Right renal pelvis (tissue), 4 donors: ENCODE measurements at regions not wholly inside any gene's neighbourhood (a gene's known extent, or its start where the extent isn't known, plus 50 kb on each side); places are given as distances from the start of the nearest gene placed in this dataset.

ENCODE experiments used
- DNase-seq, 4 donors: peaks; one replicate each; pipeline ENCODE4 v3.0.0-alpha.2; 2013; ENCODE audit warnings: low read depth in 4 of 4, low spot score in 3 of 4, missing footprints in 1 of 4

- no peak for DNase-seq
Observed at GRCh38 chr10:2478656-2479055, 588.7 kb upstream of the PFKP start.

DNA sequence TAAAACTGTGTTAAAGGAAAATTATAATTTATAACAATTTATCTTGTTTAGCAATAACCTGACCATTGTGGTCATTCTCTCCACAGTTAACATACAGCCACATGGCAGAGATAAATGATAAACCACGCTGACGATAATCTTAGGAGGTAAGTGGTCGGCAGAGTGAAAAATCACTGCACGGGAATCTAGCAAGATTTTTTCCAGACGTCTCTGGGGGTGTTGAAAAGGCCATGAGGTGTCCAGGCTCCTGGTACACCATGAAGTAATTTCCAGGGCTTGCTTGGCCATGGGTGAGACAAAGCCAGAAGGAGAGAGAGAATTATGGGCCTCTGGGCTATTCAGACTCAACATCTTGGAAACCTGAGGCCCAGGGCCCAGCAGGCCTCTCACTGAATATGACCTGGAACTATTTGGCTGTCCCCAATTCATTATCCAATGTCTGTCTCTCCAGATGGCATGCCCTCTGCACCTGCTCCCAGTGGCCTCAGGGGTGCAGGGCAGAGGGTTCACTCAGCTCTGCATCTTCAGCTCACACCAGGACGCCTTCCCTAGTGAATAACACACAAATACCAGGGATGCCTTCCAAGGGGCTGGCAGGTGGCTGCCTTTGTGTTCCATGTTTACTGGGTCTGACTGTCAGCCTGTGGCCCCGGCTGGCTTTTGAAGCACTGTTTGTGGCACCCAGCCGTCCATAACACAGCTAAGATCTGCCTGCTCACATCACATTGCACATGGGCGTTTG, 590.4 kb upstream of the PFKP start:
- no peak for DNase-seq

- DNase-seq: no peak
Observed at GRCh38 chr10:2476218-2476811, 591.0 kb upstream of the PFKP start.

DNA sequence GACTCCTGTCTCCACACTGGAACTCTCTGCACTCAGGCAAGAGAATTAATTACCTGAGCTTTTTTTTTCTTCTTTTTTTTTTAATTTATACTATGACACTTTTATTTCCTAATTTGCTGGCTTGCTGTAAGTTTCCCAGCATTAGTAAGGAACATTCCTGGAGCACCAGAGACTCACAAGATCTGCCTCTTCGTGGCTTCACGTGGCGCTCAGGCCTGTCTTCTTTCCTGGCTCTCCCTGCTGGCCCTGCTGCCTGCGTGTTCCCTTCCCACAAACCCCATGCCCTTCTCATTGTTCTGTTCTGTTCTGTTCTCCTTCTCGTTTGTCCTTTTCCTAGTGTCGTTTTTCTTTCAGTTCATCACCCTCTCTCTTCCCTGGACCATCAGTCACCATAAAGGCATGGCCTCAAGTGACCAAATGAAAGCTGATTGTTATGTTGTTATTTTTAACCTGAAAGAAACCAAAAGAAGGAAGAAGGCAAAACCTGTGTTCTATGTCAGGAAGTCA, 591.6 kb upstream of the PFKP start:
- DNase-seq: no peak

DNA sequence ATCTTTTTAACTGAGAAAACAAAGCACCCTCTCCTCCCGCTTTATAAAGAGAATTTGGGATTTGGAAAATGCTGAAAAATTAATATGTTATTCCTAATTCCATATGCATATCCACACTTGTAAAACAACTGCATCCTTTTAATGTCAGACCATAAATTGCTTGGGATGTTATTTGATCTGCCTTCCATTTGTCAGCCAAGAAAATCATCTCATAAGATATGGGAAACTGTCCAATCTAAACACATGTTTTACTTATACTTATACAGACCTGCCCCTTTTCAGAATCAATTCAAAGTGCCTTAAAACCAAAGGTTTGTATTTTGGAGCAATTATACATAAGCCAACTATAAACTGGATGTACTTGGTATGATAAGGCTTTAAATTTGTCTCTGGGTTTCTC, 595.5 kb upstream of the PFKP start:
- DNase-seq: no peak

DNA sequence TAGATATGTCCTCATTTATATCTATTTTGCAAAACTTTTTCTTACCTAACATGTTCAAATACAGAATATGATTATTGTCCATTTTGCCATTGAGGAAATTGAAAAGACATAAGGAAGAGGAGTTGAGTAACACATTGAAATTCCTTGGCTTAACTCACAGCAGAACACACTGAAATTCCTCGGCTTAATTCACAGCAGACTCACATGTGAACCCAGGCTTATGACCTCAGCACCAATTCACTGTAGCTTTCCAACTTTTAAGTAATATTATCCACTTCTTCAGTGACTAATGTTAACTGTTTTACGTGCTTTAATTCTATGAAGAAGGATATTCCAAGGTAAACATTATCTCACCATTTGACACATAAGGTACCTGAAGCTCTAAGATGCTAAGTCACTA, 597.5 kb upstream of the PFKP start:
- no peak for DNase-seq

GRCh38 chr10:2464483-2464882, 602.9 kb upstream of the PFKP start:
- no peak for DNase-seq

DNA sequence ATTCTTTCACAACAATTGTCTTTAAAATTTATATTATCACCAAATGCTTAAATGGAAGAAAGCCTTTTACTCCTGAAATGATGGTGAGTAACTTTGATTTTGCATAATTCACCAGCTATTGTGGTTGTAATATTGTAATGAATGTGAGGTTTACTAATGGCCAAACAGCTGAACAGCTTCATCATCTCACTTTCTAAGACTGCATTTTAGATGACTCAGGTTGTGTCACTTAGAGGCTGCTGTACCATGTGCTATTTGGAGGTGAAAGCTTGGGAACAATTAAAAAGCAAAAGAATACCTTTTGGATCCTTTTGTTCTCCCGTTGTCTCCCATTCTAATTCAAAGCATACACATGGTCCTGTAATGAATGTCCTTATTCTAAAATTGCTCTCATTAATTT, 604.0 kb upstream of the PFKP start:
- DNase-seq: no peak

DNA sequence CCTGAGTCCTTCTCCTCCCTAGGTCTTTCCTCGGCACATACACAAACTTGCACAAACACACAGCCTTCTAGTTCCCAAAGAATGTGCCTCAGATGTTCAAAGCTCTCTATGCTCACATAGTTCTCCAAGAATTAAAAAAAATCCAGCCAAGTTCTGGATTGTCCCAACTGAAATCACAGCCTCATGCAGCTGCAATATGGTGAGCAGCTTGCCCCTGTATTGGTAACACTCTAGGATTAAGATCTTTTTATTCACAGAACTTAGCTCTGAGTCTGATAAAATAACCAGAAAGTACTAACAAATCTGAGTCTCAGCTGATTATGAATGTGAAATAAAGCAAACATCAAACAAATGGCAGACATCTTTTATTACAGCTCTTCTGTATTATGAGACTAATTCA, 604.8 kb upstream of the PFKP start:
- DNase-seq: no peak

- DNase-seq: no peak
Observed at GRCh38 chr10:2460812-2461211, 606.5 kb upstream of the PFKP start.

GRCh38 chr10:2459713-2460112, 607.6 kb upstream of the PFKP start:
- DNase-seq: no peak

DNA sequence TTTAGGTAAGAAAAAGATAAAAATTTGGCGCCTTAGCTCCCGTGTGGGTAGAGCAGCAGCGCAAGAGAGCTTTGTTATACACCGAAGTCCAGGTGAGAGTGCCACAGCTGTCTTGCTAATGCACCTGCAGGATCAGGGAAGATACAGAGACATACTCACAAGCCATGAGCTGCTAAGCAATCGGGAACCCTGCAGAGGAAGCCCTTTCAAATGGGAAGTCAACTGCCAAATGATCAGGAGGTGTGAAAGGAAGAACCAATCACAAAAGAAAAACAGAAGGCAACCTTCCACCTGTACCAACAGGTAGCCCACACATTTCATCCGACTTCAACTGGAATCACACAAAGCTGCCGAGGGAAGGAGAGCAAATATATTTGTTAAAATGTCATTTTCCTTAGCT, 610.5 kb upstream of the PFKP start:
- DNase-seq: no peak

- no peak for DNase-seq
Observed at GRCh38 chr10:2445370-2445769, 622.0 kb upstream of the PFKP start.

DNA sequence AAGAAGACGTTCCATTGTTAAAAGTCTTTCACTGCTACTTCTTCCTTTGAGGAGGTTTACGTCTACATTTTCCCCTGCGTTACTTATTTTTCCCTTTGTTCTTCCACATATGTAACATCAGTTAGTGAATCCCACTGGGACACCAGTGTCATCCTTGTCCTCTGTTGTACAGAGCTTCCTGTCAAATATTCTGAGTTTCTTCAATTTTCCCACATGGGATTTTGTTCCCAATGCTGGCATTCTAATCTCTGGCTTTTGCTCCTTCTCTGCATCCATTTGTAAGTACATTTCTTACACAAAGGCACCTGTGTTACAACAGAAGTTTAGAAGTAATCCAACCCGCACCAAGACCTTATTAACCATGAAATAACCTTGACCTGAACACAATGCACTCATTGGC, 627.4 kb upstream of the PFKP start:
- DNase-seq: no peak

DNA sequence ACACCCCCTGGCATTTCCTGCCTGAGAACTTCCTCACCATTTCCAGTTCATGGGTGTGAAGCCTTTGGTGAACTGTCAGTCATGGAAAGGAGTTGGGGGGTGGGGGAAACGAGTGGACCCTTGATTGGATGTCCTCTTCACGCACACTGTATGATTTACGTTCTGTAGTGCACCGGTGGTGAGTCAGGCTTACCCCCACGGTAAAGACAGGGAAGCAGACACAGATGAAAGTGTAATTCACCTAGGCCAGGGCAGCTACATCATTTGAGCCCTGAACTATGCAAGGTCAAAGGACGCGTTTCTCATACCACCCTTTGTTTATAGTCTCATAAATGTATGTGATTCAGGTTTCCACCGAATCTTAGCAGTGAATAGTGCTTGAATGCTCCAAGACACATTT, 628.3 kb upstream of the PFKP start:
- DNase-seq: no peak

DNA sequence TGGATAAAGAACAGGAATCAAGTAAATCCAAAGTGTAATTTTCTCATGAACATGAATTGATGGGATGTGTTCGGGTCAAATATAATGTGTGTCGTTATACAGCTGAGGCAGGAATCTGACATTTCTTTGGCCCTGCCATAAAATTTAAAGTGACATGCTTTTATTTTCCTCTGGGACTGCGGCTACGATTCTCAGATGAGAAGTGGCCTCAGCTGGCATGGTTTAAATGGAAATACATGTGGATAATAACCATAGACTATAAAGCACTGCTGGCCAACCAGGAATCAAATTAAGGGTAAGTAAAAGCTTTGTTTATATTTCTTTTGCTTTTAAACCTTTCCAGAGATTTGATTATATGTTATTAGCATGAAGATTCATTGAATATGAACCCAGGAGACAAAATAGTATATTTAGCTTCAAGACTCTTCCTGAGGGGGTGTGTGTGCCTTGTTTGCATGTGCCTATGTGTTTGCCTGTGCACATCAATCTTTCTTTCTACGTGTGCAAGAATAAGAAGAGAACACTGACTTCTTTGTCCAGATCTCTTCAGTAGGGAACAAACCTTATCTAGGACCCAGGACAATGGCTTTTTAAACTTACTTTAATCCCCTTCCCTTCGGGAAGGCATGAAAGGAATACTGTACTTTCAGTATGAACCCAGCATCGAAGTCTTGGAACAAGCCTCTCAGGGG, 629.0 kb upstream of the PFKP start:
- no peak for DNase-seq

GRCh38 chr10:2436933-2437332, 630.4 kb upstream of the PFKP start:
- DNase-seq: no peak

DNA sequence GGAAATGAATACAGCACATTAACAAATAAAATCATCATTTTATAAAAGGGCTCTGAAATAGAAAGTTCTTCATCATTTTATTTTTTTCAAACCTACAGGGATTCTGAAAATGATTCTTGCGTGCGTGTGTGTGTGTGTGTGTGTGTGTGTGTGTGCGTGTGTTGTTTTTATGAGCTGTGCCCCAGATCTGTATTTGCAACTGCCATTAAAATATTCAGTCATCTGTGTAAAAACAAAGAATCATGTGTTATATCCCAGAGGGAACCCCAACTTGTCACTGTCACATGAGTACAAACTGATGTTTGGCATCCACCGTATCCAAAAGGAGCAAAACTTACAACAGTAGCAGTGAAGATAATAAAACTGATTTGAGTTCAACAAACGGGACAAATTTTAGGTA, 635.4 kb upstream of the PFKP start:
- DNase-seq: no peak

GRCh38 chr10:2427412-2427811, 639.9 kb upstream of the PFKP start:
- no peak for DNase-seq

DNA sequence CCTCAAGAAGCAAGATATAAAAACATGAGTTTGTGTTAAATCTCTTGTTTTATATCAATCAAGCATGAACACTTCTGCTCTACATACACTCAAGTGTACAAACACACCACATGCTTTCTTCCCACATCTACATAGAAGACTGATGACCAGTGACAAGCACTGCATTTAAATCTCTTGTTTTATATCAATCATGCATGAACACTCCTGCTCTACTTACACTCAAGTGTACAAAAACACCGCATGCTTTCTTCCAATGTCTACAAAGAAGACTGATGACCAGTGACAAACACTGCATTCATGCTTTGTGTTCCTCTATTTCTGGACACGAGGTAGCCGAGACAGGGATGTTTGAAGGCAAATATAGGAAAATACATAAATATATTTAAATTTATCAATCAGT, 642.0 kb upstream of the PFKP start:
- DNase-seq: no peak

DNA sequence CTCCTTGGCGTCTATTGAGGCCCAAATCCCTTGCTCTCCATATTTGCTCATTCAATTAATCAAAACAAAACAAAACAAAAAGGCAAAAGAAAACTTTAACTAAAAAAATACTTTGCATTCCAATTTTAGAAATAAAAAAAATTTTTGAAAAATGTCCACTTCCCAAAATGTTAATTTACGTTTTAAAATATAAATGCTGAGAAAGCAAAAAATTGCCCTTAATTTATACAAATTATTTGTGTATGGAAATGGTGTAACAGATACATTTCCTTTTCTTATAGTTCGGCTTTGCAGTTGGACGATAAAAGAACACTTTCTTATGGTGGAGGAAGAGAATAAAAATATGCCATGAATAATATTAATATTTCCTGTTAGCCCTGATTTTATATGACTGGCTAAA, 652.8 kb upstream of the PFKP start:
- DNase-seq: no peak

- DNase-seq: no peak
Observed at GRCh38 chr10:2414039-2414438, 653.3 kb upstream of the PFKP start.
